GM21515 (cell line): ENCODE measurements at regions not wholly inside any gene's neighbourhood (a gene's known extent, or its start where the extent isn't known, plus 50 kb on each side); places are given as distances from the start of the nearest gene placed in this dataset.
"Not testable (repeated sequence)": the region's sequence is repeated elsewhere in the genome, so short reads cannot be mapped to it uniquely, and the experiment has no call there.

ENCODE experiments used
- ATAC-seq: cut with Tn5 transposase; IDR thresholded peaks from one replicate; pipeline ENCODE4 v1.9.1; 2021; ENCODE audit not compliant: unreplicated experiment

DNA sequence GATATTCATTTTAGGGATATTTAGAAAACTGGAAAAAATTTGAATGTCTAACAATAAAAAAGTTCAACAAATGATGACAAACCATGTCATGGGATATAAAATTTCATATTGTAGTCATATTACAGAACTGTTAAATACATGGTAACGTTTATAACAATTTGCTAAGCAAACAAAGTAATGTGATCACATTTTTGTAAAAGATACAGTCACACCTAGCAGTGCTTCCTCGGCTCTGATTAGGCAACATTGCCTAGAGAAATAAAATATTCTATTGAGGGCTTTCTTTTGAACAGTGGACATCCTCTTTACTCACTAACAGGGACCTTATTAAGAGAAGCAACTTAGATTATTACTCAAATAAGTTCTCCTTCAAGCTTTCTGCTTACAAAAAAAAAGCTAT is 605.5 kb downstream of the GATA3 start:
- ATAC-seq = no peak

DNA sequence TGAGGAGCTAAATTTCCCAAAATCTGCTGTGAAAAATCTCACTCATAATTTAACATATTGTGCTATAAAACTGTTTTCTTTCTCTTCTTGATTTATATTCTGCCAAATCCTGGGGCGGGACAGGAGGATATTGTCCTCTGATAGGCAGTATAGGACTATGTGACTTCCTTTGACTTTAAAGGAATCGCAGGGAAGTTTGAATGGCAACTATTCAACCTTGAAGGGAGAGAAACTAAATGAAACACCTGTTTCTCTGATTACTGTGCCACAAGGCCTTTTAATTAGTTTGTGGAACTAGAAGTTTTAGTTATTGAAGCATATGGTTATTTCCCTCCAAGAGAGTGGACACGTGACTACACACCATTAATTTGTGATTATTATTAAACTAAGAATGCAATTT is 607.4 kb downstream of the GATA3 start:
- no peak for ATAC-seq

DNA sequence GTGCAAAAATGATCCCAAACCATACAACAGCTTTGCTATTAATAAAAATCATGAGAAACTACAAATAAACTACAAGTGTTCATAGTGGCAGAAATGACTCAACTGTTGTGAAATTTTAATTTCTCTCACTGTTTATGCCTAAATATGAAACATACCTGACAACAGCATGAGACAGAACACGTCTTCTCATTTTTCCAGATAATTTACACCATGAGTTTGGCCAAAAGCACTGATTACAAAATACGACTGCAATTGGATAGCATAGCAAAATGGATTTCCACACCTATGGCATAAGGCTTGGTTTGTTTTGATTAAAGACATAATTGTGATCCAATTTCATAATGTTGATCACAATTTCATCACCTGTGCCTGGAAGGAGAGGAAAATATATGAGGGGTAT is 608.6 kb downstream of the GATA3 start:
- no peak for ATAC-seq

DNA sequence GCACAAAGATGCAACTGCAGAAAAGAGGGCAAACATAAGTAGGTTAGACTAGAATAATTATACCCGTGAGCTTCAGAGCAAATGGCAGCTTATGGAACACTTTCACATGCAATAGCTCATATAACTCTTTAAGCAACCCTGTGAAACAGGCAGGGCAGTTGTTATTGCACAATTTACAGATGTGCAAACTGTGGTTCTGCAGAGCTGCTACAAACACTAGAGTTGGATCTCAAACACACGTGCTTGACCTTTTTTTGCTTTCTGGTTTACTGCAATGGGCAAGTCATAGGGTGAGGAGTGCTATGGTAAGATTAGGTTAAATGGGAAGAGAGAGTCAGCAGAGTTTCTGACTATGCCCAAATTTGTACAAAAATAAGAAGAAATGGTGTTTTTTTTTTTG is 610.8 kb downstream of the GATA3 start:
- ATAC-seq = no peak

DNA sequence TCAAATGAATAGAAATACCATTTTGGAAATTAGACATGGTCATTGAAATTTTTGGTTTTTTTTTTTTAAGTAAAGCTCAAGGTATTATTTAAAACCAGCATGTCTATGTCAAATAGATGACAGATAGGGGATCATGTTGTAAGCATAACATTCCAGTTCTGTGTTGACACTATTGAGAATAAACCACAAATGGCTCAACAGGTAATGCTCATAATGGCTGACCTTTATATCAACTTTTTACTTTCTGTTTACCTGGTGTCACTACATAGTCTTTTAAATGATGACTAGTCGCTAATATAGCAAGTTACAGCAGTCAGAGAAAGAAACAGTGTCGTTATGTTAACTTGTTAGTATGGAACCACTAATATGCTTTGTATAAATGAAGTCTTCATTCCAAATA is 616.0 kb downstream of the GATA3 start:
- no peak for ATAC-seq

DNA sequence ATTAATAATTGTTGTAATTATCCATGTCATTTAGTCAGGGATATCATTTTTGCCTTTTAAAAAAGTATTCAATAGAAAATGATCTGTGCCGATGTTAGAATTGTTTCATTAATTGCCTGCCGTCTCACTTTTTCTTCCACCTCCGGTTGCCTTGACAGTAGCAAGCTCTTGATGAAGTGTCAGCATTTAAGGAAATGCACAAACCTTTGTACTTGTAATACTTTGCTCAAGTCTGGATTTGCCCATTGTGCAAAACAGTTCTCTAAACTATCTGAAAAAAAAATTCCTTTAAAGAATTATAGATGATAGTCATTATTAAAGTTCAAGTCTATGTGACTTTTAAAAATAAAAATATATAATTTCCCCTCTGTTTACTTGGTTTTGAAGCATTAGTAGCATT is 619.7 kb downstream of the GATA3 start:
- ATAC-seq = no peak

DNA sequence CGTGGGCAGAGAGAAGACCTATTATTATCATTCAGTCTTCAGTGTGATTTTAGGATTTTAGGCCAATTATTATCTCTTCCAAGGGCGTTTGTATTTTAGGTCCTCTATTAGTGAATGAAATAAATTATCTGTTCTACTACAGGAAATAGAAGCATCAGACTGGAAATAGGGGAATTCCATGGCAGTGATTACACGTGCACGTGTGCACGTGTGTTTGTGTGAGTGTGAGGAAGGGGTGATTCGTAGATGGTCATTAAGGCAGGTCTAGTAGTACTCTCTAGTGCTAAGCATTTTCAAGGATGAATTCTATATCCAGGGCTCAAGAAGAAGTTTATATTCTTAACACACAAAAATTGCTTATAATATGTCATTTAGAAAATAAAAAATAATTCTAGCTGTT is 623.2 kb downstream of the GATA3 start:
- no peak for ATAC-seq

DNA sequence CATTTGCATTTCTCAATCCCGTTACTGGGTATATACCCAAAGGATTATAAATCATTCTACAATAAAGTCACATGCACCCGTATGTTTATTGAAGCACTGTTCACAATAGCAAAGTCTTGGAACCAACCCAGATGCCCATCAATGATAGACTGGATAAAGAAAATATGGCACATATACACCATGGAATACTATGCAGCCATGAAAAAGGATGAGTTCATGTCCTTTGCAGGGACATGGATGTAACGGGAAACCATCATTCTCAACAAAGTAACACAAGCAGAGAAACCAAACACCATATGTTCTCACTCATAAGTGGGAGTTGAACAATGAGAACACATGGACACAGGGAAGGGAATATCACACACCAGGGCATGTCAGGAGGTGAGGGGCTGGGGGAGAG is 630.4 kb downstream of the GATA3 start:
- ATAC-seq = not testable (repeated sequence)

DNA sequence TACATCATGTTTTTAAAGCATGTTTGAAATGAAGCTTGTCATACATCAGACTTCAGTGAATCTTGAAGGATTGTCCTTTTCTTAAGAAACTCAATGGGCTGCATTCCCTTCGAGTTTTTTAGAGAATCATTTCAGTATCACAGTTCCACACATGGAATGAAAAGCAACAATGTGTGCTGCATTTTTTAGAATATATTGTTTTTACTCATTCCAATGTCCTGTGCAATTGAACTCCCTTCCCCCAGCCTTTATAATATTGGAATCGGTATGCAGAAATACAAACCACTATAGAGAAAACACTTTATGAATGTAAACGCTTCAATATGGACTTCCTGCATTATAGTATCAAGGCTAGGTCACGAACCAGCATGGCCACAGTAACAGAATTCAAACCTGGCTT is 634.4 kb downstream of the GATA3 start:
- no peak for ATAC-seq

DNA sequence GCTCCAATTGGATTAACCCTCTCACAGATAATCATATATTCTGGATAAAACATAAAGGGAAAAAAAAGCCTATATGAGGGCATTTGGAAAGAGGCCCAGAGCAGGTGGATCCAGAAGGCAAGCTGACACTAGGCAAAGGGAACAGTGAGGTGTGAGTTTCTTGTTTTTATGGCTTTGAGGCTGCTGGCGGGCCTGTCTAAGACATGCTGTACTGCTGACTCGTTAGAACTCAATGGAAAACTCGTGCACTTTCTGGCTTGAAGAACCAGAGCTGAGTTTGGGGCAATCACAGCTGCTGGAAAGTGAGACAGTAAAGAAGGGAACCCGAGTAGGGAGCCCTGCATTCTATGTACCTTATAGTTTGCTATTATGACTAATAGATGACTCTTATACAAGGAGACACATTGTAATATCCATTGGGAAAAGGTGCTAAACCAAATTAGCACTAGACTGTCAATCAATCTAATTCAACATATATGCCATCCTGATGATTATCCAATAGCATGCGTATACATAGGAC is 637.1 kb downstream of the GATA3 start:
- no peak for ATAC-seq

DNA sequence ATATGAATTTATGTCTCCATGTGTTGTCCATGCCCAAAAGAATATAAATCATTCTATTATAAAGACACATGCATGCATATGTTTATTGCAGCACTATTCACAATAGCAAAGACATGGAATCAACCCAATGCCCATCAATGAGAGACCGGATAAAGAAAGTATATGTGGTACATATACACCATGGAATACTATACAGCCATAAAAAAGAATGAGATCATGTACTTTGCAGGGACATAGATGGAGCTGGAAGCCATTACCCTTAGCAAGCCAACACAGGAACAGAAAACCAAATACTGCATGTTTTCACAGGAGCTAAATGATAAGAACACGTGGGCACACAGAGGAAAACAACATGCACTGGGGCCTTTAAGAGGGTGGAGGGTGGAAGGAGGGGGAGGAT is 639.1 kb downstream of the GATA3 start:
- not testable (repeated sequence) for ATAC-seq

DNA sequence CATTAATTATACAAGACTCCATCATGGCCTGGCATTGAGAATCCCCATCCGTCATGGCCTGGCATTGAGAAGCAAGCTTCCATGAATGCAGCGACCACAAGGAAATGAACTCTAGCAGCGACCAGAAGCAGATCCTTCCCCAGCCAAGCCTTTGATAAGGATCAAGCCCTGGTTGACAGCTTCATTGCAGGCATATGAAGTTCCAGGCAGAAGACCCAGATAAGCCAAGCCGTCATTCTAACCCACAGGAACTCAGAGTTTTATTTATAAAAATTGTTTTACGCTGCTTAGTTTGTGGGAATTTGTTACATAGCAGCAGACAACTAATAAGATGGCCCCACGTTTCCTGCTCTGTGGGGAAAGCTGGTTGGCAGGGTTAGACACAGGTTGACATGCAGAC is 642.3 kb downstream of the GATA3 start:
- ATAC-seq = no peak

DNA sequence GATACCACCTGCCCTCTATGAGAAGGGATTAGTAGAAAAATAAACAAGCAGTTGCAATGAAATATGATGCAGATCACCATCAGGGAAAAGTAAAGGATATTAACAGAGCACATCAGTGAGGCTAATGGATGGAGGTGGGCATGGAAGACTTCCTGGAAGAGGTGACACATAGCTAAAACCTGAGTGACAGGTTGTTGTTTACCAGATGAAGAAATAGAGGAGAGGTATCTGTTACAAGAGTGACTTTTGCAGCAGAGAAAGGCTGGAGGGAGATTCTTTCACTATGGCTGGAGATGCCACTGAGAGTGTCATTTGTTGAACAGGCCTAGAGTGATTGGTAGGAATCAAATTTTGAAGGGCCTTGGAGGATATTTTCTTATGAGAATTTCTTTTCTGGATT is 646.2 kb downstream of the GATA3 start:
- ATAC-seq = no peak

DNA sequence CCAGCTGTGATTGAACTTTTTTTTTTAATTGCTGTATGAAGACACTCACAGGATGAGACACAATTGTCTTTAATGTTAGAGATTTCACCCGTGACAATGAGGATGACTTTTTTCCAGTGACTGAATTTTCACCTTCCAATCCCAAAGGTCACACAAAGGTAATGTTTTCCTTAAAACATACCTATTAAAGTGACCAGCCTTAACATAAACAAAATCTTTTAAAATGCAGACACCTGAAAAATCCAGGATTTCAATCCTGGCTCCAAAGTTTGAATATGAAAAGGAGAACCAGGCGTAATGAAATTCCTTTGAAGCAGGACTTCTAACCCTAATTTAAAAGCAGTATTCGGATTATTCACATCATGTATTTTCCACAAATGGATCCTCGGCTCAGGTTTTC is 647.7 kb downstream of the GATA3 start:
- ATAC-seq = no peak

DNA sequence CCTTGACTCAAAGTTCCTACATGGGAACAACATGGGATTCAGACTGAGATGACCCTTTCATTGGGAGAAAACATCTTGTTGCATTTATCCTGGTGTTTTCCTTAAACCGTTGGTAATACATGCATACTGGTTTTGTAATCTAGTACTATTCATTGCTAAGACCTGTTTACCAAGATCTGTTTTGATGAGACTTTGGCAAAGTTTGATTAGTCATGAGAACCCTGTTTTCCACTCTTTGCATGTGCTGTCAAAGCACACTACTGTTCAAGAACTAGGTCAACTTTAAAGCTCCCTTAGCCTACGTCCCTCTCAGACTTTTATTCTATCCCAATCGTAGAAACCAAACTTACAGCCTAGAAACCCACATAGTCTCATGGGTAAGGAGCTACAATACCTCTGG is 650.9 kb downstream of the GATA3 start:
- no peak for ATAC-seq

DNA sequence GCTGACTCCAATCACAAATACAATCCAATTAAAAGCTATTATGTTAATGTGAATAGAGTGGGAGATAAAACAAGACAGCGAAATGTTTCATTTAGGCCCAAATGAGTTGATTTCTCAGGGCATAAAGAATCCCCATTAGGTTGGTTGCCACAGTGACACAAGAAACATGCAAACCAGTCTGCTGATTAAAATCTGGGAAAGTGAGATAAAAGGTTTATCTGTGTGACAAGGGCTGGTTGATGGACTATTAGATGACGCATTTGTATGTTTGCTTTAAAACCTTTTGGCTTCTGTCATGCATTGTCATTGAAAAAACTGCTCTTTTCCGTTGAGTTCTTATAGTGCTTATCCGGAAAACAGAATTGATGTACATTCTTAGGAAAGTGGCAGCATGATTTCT is 658.2 kb downstream of the GATA3 start:
- ATAC-seq = no peak

DNA sequence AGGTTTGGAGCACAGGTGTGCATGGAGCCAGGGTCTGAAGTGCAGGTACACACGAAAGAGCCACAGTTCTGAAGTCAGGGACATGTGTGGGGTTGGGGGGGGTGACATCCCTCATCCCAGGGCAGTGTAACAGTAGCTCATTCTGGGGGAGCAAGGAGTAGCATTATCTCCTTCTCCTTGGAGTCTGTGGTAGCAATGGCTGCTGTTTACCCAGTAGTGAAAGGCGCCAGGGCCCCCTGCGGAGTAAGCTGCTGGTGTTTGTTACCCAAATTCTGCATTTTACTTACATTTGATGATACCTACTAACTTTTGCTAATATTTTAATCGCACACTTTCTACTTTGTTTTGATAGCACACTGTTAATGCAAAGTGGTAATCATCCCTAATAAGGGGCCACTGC is 665.5 kb downstream of the GATA3 start:
- ATAC-seq = no peak

DNA sequence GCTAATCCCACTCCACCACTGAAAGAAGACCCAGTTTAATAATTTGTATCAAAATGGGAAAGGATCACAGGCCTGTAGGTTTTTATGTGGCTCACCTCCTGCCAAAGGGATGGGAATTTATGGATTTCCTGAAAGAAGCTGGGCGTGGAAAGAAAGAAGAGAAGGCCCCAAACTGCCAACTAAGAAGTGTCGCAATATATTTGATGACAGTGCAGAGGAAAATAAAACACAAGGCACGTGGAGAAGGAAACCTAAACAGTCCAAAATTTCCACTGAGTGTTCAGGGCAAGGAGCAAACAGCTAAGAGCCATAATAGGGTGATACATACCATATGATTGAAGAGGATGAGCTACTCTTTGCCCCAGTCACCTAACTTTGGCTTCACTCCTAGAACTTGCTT is 667.2 kb downstream of the GATA3 start:
- ATAC-seq = no peak

DNA sequence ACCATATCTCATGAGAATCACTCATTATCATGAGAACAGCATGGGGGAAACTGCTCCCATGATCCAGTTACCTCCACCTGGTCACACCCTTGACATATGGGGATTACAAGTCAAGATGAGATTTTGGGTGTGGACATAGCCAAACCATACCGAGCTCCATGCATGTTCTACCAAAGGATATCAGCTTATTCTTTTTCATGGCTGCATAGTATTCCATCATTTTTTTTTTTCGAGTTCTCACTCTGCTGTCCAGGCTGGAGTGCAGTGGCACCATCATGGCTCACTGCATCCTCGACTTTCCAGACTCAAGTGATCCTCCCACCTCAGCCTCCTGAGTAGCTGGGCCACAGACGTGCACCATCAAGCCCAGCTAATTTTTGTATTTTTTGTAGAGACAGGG is 668.3 kb downstream of the GATA3 start:
- no peak for ATAC-seq

DNA sequence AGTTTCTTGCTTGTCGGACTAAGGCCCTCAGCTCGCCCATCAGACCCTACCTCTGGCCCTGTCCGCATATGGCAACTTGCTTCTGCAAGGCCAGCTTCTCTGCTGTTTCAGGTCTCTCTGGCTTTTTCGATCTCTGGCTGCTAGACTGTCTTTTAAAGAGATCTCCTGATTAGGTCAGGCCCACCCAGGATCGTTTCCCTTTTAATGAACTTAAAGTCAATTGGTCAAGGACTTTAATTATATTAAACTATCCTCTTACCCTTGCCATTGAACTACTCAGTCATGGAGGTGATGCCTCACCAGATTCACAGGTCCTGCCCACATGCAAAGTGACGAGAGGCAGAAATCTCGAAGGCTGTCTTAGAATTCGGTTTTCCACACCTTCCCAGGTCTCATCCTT is 670.9 kb downstream of the GATA3 start:
- no peak for ATAC-seq

DNA sequence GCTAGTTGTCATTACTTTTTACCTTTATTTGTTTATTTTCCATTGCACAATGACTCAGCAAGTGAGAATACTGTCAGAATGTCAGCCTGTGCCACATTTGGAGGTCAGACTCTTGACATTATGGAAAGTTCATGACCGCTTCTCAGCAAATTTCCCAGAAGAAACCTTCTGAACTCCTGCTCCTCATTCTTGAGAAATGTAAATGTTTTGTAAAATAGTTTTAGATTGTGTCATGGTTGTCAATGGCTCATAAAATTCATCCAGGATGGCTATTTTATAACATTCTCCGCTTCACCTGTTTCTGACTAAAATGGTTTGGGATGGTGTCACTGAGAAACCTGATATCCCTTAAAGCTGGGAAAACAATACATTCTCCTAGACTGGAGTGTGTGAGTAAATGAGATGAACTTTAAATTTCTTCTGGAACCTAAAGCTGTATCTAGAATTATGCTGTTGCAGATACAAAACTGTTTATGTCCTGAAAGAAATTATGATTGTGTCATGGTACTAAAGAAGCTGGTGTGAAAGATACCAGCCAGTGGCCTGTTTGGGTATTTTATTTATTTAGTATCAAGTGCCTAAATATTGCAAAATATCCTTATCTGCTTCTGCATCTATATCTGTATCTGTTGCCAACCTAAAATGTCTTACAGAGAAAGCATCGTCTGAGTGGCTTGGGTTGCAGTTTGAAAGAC is 671.7 kb downstream of the GATA3 start:
- ATAC-seq = no peak

DNA sequence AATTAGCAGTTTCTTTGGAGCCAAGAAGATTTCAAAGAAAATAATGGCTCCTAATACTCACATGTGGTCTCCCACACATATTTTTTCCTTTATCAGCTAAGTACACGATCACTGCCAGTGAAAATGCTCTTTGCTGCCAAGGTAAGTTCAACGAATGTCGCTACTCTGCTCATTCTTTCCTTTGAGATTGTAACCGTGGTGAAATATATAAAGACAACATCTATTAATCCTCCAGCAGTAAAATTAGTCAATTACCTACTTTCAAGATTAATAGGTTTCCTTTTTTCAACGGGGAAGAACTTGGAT is 672.2 kb downstream of the GATA3 start:
- ATAC-seq = no peak
